HG03521 (cell line): ENCODE measurements at regions not wholly inside any gene's neighbourhood (a gene's known extent, or its start where the extent isn't known, plus 50 kb on each side); places are given as distances from the start of the nearest gene placed in this dataset.

Source experiments
- ATAC-seq: cut with Tn5 transposase; IDR thresholded peaks from one replicate; pipeline ENCODE4 v1.9.1; 2021; ENCODE audit warnings: mild to moderate bottlenecking, moderate library complexity; ENCODE audit not compliant: unreplicated experiment

DNA sequence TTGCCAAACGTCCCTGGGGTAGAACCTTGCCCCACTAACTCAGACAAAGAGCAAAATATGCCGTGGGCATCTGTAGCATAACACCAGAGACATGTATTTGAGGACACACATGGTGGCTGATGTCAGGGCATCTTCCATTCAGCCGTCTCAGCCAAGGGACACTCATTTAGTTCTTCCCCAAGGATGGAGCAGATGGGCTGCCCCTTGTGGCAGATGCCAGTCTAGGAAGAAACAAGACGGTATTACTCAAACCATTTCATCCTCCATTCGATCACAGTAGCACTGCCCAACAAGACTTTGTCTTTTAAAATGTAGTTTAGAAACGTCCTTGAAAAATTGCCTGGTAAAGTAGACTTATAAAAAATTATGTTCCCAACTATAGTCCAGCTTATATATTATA lies 937.6 kb upstream of the EEF2KMT start:
- ATAC-seq, result no peak

DNA sequence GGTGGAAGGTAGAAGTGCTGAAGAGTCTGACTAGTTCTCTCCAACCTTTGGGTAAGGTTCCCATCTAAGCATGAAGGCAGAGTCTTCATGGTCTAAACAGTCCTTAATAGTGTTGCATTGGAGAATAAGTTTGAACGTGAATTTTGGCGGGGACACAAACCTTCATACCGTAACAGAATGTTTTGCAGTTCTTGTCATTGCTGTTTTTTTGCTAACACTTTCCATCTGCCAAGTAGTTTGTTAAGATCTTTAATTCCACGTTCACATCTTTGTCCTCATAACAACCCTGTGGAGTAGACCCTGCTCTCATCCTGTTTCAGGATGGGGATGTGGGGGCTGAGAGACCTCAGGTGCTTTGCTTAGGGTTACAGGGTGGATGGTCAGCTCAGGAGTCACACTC lies 936.9 kb upstream of the EEF2KMT start:
- no peak for ATAC-seq

DNA sequence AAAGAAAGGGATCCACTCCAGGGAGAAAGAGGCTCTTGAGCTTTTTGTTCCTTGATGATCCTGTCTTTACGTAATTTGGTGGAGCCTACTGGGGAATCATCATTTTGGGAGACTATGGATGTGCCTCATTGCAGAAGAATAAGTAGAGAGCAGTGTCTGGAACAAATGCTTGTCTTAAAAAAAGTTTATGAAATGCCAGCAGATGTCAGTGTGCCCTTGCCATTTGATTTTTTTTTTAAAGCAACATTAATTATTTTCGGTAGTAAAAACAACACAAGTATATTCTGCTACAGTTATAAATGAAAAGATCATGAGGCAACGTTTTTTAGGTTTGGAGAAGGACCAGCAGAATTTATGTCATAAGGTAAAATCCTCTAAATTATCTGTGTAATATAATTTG lies 934.8 kb upstream of the EEF2KMT start:
- ATAC-seq, result no peak

DNA sequence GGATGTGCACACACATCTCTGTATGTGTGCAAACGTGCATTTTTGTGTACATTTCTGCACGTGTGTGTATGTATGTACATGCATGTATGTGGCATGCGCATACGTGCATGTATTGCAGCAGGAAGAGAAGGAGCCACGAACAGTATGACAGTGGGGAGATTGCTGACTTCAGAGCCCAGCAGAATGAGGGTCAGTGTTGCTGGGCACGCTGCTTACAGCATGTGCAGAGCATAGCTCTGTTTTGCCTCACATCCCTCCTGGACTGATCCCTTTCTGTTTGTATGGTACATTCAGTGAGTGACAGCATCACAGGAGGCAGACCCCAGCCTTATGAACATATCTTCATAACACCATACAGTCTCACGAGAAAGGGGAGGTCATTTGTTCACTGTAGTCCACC lies 934.0 kb upstream of the EEF2KMT start:
- no peak for ATAC-seq

DNA sequence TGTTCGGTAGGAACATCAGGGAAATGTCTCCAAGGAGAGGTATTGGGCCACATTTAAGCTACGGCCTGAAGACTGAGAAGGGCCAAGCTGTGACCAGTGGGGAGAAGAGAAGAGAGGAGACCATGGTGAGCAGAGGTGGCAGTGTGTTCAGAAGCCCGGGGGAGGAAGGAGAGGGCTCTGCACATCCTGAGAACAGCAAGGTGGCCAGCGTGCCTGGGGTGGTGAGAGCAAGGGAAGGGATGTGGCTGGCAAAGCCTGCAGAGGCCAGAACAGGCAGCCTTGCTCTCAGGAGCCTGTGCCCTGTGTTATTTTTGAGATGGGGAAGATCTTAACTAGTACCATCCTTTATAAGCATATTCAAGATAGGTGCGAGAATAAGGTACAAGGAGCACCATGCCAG lies 933.5 kb upstream of the EEF2KMT start:
- ATAC-seq, result no peak

DNA sequence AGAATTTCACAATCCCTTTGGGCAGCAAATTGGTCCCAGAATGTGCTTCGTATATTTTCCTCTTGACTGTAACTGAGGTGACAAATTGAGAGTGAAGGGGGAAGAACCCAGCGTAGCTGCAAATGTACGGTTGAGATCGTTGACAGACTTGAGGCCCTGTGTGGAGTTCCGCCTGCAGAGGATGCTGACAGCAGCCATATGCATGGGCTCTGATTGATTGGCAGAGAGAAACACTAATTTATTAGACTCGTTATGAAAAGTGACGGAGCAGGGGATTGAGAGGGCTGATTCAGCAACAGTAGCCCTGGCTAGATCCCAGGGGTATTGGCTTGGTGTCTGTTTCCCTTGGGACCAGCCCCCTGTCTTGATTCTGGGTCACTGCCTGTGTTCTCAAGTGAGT lies 930.1 kb upstream of the EEF2KMT start:
- ATAC-seq, result no peak

DNA sequence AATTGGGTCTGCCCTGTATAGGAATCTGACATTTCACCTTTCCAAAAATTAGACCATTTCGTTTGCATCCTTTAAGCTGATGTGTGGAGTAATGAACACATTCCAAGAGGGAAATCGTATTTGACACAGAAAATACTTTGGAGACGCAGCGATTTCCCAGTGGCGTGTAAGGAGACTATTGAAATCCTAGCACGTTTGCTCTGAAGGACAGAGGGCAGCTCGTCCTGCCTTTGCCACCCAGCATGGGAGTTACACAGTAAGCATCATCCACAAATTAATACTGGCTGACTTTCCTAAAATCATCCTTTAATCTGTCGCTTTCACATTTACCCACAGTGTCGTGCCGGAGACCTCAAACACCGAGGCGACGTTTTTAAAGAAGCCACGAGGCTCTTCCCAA lies 925.9 kb upstream of the EEF2KMT start:
- no peak for ATAC-seq

DNA sequence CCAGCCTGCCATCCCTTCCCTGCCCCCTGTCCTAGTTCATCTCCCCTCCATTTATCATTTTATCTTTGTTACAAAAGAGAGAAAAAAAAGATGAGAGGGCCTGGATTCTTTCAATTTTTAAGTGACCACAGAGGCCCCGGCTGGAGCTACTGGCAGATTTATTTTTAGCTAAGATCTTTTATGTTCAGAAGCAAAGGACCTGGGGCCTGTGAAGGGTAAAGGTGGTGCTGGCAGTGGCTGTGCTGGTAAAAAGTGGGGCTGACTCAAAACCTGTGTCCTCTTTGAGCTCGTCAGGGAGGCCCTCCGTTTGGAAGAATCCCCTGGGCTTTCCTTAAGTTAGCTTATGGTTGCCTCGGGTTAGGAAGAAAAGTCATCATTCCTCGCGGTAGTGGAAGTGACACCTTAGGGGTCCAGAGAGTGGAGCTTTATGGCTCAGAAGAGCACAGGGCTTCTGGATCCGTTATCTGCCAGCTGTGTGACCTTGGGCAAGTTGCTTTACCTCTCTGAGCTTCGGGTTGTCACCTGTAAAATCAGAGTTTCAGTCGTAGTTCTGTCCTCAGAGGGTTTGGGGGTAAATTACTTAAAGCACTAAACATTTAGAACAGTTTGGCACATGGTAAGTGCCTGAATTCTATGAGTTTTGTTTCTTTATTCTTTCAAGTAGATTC lies 923.8 kb upstream of the EEF2KMT start:
- no peak for ATAC-seq

DNA sequence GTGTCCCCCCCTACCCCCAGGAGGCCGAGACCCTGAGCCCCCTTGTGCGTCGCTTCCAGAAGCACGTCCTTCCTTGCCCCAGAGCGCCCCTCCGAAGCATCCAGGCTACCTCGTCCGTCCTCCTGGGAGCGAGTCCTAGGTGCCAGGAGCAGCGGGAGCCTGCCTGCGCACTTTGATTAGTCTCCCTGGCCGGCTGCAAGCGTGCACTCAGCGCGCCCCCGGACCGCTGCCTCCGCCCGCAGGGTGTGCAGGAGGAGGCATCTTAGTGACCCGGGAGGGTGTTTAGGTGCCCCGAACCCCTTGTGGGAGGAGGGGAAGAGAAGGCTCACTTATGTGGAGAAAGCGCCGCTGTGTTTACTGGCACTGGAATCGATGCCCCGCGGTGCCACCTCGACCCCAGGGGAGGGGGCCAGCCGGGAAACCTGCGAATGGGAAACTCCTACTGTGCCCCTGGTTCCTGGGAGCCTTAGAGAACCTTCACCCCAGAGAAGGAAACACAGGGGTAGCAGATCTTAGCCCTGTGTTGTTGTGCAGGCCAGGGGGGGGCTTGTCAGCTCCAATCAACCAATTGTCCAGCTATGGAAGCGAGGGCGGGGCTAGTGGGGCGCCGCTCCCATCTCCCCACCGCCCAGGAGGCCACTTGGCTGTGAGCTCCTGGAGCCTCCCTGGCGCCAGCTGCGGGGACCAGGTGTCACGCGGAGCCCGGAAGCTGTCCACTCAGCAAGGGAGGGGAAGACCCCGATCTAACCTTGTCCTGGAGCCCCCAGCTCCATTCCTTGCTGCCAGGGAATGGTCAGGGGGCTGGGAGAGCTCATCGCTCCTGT lies 922.8 kb upstream of the EEF2KMT start:
- no peak for ATAC-seq

DNA sequence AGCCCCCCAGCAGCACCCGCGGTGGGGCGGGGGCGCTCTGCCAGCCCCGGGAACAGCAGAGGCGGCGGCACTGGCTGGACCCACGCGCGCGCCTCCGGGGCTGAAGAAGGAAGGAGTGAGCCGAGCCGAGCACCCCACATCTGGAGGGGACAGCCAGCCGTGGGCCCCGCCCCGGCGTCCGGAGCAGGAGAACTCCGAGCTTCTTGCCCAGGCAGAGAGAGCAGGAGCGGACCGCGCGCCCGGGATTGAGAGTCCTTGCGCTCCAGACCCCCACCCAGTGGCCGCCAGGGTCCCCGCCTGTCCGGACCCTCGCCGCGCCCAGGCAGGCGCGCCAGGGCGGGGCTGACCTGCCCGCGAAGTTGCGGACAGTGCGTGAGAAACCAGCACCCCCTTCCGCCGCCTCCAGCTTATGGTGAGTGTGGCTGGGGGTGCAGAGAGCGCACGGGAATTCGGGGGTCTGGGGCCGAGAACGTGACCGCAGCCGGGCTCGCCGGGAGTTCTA lies 921.9 kb upstream of the EEF2KMT start:
- ATAC-seq, result no peak

DNA sequence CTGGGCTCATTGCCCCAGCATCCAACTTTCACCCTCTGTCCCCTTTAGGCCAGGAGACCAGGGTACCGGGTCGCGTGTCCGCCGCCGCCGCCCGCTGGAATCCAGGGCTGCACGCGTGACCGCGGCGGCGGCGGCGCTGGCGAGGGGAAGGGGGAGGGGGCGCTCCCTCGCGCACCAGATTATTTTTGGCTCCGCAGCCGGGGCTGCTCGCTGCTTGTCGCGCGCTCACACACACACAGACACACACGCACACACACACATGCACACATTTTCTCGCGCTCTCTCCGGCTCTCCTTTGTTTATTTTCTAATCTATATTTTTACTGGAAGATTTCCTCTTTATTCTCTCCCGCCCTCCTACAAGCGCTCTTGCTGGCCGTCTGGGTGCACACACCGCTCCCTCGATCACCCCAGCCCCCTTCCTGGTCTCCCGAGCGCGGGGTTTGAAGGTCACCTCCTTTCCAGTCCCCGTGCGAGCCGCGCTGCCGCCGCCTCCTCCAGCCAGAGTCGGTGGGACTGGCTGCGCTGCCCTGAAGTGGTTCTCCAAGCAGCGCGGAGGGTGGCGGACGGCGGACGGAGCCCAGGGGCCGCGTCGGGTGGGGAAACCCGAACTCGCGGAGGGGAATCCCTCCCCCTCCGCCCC lies 921.4 kb upstream of the EEF2KMT start:
- ATAC-seq, result no peak

DNA sequence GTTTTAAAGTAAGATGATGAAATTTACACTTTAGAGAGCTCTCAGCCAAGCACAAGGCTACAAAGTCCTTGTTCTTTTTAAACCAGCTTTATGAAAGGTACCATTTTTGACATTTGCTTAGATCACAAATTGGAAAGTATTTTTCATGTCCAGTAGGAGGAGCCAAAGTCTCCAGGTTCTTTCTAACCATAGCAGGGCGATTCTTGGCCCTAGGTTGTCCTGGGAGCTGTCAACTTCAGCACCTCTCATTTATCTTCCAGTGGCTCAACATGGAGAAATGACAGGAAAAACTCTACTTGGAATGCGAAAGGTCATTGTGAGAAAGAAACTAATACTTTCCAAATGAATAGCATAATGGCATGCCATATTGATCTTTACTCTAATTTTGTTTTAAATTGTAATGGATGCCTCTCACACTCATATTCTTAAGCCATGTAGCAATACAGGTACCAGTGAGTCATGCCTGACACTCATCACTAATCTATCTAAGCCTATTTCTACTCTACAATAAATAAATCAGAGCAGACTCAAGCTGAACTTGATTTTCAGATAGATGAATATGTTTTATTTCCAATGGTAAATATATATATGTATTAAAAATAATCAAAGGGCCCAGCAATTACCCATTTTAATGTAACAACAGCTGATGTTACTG lies 919.1 kb upstream of the EEF2KMT start:
- no peak for ATAC-seq

DNA sequence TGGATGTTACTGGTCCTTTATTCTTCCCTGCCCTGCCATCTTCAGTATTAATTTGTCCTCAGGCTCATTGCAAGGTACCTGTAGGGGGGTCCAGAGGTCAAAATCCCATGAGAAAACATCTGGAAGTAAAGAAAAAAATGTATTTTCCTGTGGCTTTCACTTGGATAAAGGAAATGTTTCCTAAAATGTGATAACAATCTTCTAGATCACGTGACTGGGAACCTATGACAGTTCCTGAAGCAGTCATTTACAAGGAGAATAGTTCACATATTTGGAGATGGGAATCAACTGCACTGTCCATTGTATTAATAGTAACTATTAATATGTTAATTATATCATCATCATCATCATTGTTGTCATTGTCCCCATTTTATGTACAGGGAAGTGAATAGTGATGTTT lies 915.1 kb upstream of the EEF2KMT start:
- ATAC-seq, result no peak

DNA sequence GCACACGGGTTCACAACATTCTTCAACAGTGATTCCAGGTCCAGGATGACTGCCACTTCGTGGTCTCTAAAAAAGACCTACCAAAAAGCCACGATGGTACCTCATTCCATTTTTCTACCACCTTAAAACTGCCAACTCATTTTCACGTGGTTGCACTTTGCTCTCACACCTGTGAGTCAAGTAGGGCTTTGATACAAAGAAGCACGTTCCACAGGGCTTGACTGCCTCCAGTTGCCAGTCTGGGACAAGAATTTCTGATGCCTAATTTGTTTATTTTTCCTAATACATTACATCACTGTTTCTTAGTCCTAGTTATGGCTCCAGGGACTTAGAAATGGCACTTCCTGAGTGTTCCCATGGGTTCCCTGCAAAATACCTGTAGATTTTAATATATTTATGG lies 911.6 kb upstream of the EEF2KMT start:
- no peak for ATAC-seq

DNA sequence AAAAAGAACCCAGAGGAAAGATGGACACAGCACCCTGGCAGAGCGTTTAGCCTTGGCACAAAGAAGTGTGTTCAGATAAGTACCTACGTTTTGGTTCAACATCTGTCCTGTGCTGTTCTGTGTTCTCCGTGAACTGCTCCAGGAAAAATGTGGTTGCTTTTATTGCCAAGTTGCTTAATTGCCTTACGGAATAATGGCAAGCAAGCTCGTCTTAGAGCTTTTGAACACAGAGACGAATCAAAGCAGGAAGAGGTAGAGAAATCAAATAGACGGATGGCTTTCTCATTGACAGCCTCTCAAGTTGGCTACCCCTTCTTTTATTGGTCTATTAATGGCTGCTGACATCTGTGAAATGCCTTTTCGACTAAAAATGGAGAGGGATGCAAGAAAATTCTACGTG lies 911.1 kb upstream of the EEF2KMT start:
- no peak for ATAC-seq

DNA sequence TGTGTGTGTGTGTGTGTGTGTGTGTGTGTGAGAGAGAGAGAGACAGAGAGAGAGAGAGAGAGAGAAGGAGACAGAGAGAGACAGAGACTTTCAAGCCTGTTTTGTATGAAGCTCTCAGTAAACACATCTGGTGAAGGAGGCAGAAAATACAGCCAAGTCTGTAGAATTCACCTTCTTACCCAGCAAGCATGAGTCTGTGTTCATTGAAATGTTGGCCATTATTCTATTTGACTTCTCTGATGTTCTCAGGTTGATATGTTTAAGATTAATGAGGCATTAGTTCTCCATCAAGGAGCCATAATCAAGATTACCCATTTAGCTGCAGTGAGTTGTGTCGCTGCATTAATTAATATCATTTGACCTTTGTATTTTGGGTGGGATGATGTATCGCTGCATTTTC lies 895.8 kb upstream of the EEF2KMT start:
- ATAC-seq, result no peak

DNA sequence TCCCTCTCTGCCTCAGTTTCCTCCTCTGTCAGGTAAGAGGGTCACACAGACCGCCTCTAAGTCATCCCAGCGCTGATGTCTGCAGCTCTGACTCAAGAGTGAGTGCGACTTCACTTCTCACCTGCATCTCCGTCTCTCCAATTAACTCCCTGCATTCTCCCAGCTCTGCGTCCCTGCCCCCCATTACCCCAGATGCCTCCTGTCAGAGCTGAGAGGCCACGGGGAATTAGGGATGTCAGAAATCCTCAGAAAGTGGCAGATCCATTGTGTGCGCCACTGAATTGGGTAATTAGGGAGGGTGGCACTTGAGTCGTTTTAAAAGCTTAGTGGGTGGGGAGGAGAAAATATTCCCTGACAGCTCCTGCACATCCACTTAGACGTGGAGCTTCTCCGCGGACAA lies 885.4 kb upstream of the EEF2KMT start:
- no peak for ATAC-seq

DNA sequence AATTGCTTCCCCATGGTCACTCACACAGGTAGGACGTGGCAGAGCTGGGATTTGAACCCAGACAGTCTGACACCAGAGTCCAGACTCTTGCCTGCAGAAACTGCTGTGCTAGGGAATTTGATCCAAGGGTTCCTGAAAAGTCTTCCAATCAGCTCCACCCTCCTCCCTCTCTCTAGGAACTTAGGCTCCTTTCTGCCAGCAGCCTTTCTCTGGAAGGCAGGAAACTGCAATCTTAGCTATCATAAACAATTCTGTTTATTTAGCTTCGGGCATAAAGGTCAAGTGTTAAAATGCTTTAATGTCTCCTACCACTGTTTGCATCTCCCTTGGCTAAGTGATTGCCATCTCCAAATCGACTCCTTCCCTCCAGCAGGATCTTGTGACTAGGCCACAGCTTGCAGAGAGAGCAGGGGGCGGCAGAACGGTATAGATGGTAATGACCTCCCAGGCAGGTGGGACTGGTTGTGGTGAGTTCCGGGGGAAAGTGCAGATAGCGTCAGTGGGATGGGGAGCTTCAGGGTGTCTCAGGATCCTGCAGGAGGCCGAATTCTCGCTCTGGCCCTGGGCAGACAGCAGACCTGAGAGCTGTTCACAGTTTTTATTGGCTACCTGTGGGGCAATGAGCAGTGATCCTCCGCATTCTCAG lies 882.4 kb upstream of the EEF2KMT start:
- no peak for ATAC-seq

DNA sequence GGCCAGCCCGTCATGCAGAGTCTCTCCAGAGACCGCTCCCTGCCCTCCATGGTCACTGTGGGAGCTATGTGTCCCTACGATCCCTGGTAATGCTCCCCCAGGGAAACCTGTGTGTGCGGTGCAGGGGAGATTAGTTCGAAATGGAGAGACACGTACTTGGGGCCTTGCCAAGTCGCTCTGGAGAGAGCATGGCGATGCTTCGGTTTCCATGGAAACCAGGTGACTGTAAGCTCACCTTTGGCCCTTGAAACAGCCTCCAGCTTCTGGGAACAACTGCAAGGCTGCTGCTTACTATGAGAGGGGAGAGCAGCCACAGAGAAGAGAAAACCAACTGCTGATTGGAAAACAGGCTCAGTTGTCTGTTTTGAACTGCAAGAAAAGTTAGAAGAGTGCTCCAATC lies 879.7 kb upstream of the EEF2KMT start:
- ATAC-seq, result no peak

DNA sequence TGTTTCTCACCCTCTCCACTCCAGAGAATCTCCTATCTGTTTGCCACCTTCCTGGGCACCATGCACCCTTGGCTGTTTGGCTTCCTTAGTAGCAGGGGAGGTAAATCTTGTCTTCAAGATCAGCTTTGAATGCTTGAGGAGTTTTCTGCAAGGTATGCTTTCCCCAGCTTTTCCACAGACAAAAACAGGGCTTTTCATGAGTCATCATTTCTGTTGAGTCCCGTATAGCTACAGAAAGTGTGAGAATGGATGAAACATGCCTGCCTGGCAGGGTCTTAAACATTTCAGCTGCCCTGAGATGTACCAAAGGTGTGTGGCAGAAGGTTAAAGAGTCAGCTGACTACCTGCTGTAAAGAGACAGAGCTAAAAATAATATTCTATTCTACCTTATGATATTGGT lies 875.2 kb upstream of the EEF2KMT start:
- no peak for ATAC-seq

DNA sequence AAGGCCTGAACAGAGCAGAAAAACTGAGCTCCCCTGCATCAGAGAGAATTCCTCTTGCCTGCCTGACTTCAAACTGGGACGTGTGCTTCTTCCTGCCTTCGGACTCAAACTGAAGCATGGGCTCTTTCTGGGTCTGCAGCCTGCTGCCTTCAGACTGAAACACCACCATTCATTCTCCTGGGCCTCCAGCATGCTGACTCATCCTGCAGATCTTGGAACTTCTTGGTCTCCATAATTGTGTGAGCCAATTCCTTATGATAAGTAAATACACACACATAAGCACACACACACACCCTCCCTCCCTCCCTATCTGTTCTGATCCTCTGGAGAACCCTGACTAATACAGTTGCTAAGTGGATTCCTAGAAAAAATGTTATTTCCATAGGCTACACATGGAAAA lies 874.3 kb upstream of the EEF2KMT start:
- ATAC-seq, result no peak
